Endometrial microvascular endothelial cells (primary cell): ENCODE measurements at regions not wholly inside any gene's neighbourhood (a gene's known extent, or its start where the extent isn't known, plus 50 kb on each side); places are given as distances from the start of the nearest gene placed in this dataset.
"Not testable (repeated sequence)": the region's sequence is repeated elsewhere in the genome, so short reads cannot be mapped to it uniquely, and the experiment has no call there.

Experiments
- in situ Hi-C: cut with HindIII; loops from 2 replicates; pipeline ENCODE4 v1.10.0; 2017; ENCODE audit warnings: low sequenced_read_pairs, low pct_unique_long_range_greater_than_20kb; ENCODE audit errors: inconsistent ontology term

- in situ Hi-C loops: no loop called here
These were observed 225.0 kb upstream of the SEMA3C start for GRCh38 chr7:81143856-81144255.

GRCh38 chr7:81141257-81142205 is 222.7 kb upstream of the SEMA3C start:
- in situ Hi-C loops: not testable (repeated sequence)

GRCh38 chr7:81140775-81141174 is 221.9 kb upstream of the SEMA3C start:
- in situ Hi-C loops: no loop called here

GRCh38 chr7:81140252-81140651 is 221.4 kb upstream of the SEMA3C start:
- in situ Hi-C loops: no loop called here

DNA sequence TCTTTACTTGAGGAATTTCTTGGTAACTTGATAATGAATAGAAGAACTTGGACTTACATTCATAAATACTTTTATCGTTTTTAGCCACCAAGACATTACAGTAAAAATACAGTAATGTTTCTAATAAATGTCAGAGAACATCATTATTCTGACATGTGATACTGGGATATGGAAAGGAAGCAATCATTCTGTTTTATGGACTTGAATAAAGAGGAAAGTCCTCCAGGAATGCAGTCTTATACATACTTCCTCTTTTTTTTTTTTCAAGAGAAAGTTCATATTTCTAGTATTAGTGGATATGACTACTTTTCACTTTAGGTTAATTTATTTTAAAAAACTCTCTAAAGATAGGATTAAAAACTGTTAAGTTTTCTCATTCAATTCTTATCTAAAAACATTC is 220.0 kb upstream of the SEMA3C start:
- in situ Hi-C loops: no loop called here

- in situ Hi-C loops: no loop called here
These were observed 216.5 kb upstream of the SEMA3C start for GRCh38 chr7:81135324-81135723.

GRCh38 chr7:81128011-81128410 is 209.2 kb upstream of the SEMA3C start:
- in situ Hi-C loops: no loop called here

- in situ Hi-C loops: no loop called here
These were observed 202.0 kb upstream of the SEMA3C start for GRCh38 chr7:81120803-81121202.

GRCh38 chr7:81120111-81120510 is 201.3 kb upstream of the SEMA3C start:
- in situ Hi-C loops: no loop called here

- in situ Hi-C loops: no loop called here
These were observed 195.8 kb upstream of the SEMA3C start for GRCh38 chr7:81114633-81115032.

DNA sequence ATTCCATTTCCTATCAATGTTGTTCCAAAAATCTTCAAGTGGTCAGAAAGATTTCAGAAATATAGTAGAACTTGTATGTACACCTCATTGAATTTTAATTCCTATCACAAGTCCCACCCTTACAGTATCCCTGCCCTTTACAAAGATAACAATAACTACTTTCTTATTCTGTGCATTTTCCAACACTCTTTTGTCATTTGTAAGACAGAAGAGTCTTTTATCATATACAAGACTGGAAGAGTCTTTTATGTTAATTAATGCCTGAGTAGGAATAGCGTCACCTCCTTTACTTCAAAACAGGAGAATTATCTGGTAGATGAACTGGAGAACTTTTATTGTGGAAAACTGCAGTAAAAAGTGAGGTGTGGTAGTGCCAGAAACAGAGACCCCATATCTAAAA is 193.9 kb upstream of the SEMA3C start:
- in situ Hi-C loops: no loop called here

DNA sequence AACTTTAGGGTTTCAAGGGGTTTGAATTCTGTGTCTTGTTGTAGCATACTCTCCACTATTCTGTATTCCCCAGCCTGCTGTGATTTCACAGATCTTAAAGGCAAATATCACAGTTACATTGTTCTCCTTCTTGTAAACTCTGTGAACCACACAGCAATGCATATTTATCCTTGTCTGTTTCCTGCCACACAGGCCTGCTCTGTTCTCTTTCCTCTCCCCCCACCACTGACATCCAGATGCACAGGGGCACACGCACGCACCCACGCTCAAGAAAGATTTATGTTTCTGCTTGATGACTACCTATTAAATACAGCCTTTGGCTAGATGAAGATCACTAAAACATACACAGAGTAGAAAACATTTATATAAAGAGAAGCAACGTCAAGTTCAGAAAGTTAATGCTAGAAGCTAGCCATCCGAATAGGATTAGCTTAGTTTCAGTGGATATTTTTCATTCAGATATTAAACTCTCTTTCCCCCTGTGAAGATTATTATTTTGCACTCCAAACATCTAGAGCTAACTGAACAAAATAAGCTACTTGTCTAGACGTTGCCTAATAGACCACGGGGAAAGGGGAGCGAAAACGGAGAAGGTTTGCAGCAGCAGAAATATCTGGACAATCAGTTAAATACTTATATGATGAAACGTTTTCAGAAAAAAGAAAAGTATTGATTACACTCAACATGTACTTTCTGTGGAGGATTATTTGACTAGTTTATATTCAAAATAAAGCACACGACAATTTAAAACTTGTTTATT is 193.1 kb upstream of the SEMA3C start:
- in situ Hi-C loops: no loop called here

GRCh38 chr7:81111358-81111757 is 192.5 kb upstream of the SEMA3C start:
- in situ Hi-C loops: no loop called here

GRCh38 chr7:81110673-81111072 is 191.8 kb upstream of the SEMA3C start:
- in situ Hi-C loops: no loop called here

DNA sequence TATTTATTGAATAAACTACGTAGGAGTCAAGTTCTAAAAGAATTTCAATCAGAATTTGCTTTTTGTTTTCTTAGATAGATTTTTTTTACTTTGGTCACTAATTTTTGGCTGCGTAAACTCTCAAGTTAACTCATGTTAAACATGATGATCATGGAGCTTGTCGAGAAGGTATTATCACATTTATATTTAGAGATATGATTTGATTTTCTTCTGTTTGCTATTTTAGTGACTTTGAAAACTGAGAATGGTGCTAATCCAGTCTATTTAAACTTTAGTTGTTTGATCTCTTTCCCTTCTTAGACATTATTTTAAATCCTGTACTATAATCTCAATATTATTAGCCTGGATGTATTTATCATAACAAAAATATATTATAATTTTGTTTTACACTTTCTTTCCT is 179.4 kb upstream of the SEMA3C start:
- in situ Hi-C loops: no loop called here

- in situ Hi-C loops: no loop called here
These were observed 176.1 kb upstream of the SEMA3C start for GRCh38 chr7:81094952-81095351.

- in situ Hi-C loops: no loop called here
These were observed 162.8 kb upstream of the SEMA3C start for GRCh38 chr7:81081616-81082015.

GRCh38 chr7:81080553-81080952 is 161.7 kb upstream of the SEMA3C start:
- in situ Hi-C loops: no loop called here

DNA sequence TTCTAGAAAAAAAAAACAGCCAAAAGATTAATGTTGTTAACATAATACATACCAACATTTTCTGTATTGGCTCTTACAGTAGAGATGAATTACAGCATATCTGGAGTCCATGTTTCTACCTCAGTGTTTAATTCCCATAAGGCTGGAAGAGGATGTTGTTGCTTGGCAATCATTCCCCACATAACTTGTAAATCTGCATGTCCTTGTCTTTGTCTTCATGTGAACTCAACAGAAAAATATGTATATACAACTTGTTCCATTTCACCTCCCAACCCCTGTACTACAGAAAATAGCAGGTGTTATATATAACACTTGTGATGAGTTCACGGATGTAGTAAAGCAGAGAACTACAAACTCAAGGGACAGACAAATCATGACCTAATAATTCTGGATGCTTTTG is 160.9 kb upstream of the SEMA3C start:
- in situ Hi-C loops: no loop called here

- in situ Hi-C loops: no loop called here
These were observed 156.3 kb upstream of the SEMA3C start for GRCh38 chr7:81075150-81075549.
